ENCODE measurements at regions not wholly inside any gene's neighbourhood (a gene's known extent, or its start where the extent isn't known, plus 50 kb on each side); places are given as distances from the start of the nearest gene placed in this dataset.

DNA sequence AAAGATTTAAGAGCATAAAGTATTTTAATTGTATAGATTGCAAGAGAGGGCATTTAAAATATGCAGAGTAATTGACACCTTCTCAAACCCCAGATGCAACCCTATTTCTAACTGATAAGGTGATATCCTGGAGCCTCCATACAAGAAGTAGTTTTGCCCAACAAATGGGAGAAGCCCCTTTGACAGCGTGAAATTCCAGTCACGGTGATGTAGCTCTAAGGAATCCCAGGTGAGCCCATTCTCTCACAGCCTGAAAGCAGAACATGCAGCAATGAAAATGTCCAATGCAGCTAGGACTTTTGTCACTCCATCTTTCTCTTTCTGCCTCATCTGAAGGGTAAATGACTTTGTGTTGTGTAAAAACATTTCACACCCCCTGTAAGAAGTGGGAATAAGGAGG is 96.4 kb downstream of the TMEM212 start:
- no peak for DNase-seq (ENCODE audit: extremely low read depth, low read depth)
- TF ChIP-seq, protein P1, sequence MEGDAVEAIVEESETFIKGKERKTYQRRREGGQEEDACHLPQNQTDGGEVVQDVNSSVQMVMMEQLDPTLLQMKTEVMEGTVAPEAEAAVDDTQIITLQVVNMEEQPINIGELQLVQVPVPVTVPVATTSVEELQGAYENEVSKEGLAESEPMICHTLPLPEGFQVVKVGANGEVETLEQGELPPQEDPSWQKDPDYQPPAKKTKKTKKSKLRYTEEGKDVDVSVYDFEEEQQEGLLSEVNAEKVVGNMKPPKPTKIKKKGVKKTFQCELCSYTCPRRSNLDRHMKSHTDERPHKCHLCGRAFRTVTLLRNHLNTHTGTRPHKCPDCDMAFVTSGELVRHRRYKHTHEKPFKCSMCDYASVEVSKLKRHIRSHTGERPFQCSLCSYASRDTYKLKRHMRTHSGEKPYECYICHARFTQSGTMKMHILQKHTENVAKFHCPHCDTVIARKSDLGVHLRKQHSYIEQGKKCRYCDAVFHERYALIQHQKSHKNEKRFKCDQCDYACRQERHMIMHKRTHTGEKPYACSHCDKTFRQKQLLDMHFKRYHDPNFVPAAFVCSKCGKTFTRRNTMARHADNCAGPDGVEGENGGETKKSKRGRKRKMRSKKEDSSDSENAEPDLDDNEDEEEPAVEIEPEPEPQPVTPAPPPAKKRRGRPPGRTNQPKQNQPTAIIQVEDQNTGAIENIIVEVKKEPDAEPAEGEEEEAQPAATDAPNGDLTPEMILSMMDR (IDR thresholded peaks at IDR 0.05; ENCODE audit: low read depth, low read length): no peak

DNA sequence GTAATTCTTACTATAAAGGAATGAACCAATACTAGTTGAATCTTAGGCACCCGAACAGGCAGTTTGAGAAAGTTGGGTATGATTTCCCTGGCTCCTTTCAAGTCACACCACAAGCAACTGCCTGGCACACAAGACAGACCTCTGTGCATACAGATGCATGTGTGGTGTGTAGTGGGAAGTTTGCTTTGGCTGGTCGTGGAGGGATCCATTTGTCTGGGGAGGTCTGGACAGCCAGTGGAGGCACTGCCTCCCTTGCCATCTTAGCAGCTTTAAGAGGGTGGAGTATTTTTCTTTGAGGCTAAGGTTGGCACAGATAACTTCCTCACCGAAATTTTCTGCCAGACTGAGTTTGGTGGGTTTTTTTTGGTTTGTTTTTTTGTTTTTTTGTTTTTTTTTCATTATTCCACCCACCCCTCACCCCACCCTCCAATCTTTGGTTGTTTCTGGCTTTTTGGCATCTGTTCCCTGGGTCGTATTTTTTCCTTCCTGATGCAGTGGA is 97.1 kb downstream of the TMEM212 start:
- no peak for DNase-seq (ENCODE audit: extremely low read depth, low read depth)
- TF ChIP-seq, protein P1 (IDR thresholded peaks at IDR 0.05; ENCODE audit: low read depth, low read length): no peak

DNA sequence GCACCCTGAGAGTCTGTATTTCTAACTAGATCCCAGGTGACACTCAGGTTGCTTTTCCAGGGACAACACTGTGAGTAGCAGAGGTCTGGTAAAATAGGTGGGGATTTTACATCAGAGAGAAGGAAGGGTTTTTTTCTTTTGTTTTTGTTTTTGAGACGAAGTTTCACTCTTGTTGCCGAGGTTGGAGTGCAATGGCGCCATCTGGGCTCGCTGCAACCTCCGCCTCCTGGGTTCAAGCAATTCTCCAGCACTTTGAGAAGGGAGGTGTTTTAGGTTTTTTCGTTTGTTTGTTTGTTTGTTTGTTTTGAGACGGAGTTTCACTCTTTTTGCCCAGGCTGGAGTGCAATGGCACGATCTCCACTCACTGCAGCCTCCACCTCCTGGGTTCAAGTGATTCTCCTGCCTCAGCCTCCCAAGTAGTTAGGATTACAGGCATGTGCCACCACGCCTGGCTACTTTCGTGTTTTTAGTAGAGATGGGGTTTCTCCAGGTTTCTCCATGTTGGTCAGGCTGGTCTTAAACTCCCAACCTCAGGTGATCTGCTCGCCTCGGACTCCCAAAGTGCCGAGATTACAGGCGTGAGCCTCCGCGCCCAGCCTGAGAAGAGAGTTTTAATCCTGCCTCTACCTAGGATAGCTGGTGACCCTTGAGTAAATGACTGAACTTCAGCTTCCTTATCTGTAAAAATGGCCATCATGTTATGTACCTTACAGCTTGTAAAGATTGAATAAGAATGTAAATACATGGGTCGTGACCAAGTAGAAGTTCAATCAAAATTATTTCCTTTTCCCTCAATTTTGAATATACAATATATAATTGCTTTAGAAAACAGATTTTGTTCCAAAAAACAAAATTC is 95.9 kb upstream of the FNDC3B start:
- no peak for DNase-seq (ENCODE audit: extremely low read depth, low read depth)
- TF ChIP-seq, protein P1 (IDR thresholded peaks at IDR 0.05; ENCODE audit: low read depth, low read length): no peak

DNA sequence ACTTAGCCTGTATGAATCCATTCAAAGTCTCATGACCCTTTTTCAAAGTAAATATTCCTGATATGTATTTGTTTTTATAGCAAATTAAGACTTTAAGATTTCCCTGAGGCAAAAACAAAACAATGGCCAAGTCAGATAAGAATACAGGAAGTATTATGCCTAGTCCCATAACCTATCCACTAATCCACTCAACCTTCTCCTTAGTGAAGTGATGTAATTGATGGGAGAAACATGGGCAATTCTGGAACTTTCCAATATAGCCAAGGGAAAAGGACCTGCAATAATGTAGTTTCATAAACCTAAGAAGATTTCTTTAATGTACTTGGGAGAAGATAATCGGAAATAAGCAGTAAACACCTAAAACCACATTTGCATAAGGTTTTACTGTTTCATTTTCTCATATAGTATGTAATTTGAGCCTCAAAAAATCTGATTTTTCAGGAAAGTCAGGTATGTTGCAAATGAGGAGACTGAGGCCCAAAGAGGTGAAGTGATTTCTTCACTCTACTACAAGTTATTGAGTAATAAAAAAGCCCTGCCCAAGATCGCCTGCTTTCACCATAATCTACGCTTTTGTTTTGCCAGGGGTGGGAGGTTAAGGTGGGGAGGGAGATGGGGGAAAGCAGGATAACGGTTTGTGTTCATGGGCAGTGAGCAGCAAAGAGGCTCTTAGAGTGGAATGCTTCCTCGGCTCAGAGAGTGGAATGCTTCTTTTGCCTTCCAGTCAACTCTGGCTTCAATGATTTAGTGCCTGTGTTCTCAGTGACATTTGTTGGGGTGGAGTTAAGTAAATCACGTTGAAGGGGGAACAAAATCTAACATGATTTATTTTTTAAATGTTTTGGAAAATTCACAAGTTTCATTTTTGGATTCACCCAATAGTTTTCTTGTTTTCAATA is 95.0 kb upstream of the FNDC3B start:
- DNase-seq (ENCODE audit: extremely low read depth, low read depth): no peak
- TF ChIP-seq, protein P1 (IDR thresholded peaks at IDR 0.05; ENCODE audit: low read depth, low read length): no peak

DNA sequence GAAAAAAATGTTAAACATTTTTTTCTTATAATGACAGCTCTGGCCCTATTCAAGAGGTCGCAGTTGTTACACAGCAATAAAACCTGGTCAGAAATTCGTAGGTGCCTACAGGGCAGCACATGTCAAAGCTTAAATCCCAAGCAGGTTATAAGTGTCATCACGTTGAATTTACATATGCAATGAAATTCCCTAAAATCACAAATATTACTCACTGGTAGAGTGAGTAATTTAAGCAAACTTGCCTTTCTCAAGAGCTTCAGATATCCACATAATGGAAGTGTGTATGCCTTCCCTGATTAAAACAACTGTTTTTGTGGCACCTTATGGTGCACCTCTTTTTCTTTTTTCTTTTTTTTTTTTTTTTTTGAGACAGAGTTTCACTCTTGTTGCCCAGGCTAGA is 90.7 kb upstream of the FNDC3B start:
- TF ChIP-seq, protein P1 (IDR thresholded peaks at IDR 0.05; ENCODE audit: low read depth, low read length): no peak
- no peak for DNase-seq (ENCODE audit: extremely low read depth, low read depth)

DNA sequence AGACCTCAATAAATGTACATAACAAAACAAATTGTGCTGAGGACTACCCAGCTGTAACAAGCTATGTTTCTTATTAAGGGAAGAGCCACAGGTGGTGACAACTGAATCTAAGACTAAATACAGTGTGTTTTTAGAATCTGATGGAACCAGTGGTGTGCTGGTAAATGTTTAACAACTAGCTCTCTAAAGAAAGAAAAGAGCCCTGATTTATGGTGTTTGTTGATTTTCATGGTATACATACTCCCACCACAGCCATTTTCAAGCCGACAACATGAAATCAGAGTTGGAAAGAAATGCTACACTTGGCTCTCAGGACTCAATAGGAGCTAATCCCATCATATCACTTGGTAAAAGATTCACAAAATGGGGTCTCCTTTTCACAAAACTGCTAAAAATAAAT is 89.8 kb upstream of the FNDC3B start:
- no peak for DNase-seq (ENCODE audit: extremely low read depth, low read depth)
- TF ChIP-seq, protein P1 (IDR thresholded peaks at IDR 0.05; ENCODE audit: low read depth, low read length): no peak

DNA sequence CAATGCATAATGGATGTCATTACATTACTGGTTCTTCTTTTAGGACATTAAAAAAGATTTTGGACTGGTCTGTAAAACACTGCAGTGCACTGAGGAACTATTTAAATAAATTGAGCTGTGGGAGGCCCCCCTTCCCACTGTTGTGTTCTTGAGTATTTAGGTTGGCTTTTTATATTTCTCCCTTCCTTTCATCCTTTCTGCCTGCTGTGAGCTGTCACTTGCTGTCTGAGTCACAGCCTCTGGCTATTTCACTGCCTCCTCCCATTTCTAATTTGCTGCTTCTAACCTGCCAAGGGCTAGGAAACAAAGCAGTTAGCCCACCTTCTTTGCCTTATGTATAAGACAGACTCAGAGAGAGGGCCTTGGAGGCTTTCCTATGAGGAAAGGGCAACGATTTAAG is 89.0 kb upstream of the FNDC3B start:
- DNase-seq (ENCODE audit: extremely low read depth, low read depth): no peak
- TF ChIP-seq, protein P1 (IDR thresholded peaks at IDR 0.05; ENCODE audit: low read depth, low read length): no peak

Data from AG09319 (cell line).